ENCODE measurements at regions not wholly inside any gene's neighbourhood (a gene's known extent, or its start where the extent isn't known, plus 50 kb on each side); places are given as distances from the start of the nearest gene placed in this dataset.
"Not testable (repeated sequence)": the region's sequence is repeated elsewhere in the genome, so short reads cannot be mapped to it uniquely, and the experiment has no call there.

- in situ Hi-C loops (cut with MboI; ENCODE audit: low sequenced_read_pairs), result no loop called here
Observed at GRCh38 chr4:18167831-18168230, 146.3 kb upstream of the LCORL start.

DNA sequence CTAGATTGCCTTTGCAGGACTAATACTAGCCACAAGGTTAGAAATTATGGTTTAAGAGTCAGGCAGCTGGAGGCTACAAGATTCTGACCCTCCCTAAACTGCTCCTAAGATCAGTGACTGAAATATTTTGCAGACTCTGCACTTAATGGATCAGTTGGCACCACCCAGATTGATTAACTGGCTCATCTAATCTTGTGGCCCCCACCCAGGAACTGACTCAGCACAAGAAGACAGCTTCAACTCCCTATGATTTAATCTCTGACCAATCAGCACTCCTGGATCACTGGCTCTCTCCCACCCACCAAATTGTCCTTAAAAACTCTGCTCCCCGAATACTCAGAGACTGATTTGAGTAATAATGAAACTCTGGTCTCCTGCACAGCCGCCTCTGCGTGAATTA, 145.4 kb upstream of the LCORL start:
- in situ Hi-C loops (cut with MboI; ENCODE audit: low sequenced_read_pairs), result no loop called here

DNA sequence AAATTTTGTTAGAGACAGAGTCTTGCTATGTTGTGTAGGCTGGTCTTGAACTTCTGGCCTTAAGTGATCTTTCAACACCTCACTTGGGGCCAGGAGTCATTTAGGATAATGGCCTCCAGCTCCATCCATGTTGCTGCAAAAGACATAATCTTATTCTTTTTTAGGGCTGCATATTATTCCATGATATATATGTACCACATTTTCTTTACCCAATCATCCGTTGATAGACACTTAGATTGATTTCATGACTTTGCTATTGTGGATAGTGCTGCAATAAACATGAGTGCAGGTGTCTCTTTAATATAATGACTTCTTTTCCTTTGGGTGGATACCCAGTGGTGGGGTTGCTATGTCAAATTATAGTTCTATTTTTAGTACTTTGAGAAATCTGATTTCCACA, 140.9 kb upstream of the LCORL start:
- in situ Hi-C loops (cut with MboI; ENCODE audit: low sequenced_read_pairs), result no loop called here

DNA sequence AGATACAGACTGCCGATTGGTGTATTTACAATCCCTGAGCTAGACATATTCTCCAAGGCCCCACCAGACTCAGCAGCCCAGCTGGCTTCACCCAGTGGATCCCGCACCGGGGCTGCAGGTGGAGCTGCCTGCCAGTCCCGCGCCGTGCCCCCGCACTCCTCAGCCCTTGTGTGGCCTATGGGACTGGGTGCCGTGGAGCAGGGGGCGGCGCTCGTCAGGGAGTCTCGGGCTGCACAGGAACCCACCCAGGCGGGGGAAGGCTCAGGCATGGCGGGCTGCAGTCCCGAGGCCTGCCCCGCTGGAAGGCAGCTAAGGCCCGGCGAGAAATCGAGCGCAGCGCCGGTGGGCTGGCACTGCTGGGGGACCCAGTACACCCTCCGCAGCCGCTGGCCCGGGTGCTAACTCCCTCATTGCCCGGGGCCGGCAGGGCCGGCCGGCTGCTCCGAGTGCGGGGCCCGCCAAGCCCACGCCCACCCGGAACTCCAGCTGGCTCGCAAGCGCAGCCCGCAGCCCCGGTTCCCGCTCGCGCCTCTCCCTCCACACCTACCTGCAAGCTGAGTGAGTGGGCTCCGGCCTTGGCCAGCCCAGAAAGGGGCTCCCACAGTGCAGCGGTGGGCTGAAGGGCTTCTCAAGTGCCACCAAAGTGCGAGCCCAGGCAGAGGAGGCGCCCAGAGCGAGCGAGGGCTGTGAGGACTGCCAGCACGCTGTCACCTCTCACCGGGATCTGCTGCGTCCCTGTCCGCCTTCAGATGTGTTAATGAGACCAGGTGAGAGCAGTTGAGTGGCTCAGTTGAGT, 137.8 kb upstream of the LCORL start:
- in situ Hi-C loops (cut with MboI; ENCODE audit: low sequenced_read_pairs), result not testable (repeated sequence)

DNA sequence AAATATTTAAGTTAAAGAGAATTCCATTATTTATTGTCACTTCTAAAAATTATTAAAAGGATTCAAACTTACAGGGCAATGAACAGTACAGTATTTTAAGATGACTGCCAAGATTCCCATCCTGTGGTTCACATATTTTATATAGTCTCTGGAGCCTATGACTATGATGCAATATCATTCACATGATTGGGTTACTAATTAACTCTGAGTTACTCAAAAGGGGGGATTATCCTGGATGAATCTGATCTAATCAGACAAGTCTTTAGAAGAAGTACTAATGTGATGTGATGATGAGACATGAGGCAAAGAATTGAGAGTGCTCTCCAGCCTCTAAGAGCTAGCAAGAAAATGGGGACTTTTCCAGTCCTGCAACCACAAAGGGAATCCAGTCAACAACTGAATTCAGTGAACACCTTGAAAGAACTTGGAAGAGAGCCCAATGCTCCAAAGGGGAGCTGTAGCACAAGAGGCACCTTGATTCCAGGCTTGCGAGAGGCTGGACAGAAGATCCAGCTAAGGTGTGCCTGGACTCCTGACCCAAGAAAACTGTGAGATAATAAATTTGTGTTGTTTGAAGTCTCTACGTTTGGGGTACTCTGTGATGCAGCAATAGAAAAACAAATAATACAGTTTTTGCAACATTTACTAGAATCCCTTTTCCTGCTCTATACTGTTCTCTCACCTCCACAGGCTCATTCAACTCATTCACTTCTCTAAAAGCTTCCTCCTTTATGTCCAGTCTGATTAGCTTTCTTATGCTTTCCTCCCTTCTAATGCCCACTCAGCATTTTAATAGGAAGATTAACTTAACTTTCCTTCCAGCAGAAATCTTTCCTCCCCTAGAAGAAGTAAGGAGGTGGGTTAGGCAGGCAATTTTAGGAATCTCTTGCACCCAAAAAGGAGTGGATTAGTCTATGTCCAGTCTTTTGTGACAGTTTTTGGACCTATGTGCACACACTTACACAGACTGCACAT, 133.8 kb upstream of the LCORL start:
- in situ Hi-C loops (cut with MboI; ENCODE audit: low sequenced_read_pairs), result no loop called here

DNA sequence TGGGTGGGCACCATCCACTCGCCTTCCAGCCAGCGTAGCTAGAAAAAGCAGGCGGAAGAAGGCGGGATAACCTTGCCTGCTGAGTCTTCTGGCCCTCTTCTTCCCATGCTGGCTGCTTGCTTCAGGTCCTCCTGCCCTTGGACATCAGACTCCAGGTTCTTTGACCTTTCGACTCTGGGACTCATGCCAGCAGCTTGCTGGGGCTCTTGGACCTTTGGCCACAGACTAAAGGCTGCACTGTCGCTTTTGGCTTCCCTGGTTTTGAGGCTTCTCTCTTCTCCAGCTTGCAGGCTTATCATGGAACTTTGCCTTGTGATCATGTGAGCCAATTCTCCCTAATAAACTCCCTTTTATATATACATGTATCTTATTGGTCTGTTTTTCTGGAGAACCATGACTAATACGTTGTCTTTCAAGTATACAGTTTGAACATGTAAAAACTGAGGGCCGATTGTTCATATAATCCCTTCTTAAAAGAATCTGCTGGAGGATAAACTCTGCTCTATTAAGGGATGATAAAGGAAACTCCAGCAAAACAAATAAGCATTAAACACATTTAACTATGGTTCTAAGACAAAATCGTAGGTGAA, 116.6 kb upstream of the LCORL start:
- in situ Hi-C loops (cut with MboI; ENCODE audit: low sequenced_read_pairs), result no loop called here

DNA sequence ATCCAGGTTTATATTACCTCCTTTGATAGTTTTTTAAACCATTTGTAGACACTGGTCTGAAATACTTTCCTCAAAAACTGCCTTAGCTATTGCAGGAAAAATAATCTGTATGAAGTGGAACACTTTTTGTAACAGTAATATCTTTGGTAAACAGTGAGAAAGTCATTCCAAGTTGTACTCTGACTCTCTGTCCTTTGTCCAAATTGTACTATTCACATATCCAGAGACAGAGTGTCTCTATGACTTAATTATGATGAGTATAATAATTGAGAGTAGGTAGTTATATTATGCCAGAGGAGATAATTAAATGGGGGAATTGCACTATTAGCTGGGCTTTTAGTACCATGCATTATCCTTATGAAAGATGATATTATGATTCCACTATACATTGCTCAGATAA, 112.6 kb upstream of the LCORL start:
- in situ Hi-C loops (cut with MboI; ENCODE audit: low sequenced_read_pairs), result no loop called here

DNA sequence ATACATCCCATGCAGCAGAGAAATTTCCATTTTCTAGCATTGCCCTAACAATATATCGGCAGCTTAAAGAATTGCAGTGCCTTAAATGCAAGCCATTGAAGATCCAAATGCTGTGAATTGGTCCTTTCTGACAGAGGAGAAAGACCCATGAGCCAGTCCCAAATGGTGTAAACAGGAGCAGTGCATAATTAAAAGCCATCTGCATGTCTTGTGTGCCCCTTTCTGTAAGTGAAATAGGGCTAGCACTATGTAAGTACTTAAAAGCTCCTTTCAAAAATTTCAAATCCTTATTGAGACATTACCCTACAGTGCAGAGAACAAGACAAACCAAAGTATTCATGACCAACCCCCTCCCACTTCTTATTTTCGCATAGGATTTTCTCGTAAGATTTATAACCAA, 108.7 kb upstream of the LCORL start:
- in situ Hi-C loops (cut with MboI; ENCODE audit: low sequenced_read_pairs), result no loop called here

GRCh38 chr4:18128241-18128640, 106.7 kb upstream of the LCORL start:
- in situ Hi-C loops (cut with MboI; ENCODE audit: low sequenced_read_pairs), result no loop called here

DNA sequence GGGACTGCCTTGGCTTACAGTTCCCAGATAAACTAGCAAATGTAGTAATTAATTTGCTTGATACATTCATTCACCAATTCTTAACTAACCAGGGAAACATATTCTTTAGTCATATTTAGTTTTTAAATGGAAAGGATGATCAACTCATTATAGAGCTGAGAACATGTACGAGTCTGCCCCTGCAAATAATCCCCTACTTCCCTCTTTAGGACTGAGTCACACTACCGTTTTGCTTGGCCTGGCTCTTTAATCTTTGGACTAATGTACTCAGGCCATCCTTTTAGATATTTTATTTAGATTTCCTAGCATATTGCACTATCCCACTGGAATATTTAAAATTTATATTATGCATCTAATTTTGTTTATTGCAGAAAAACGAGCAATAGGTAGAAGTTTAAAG, 105.5 kb upstream of the LCORL start:
- in situ Hi-C loops (cut with MboI; ENCODE audit: low sequenced_read_pairs), result no loop called here

- in situ Hi-C loops (cut with MboI; ENCODE audit: low sequenced_read_pairs), result no loop called here
Observed at GRCh38 chr4:18113710-18114331, 92.3 kb upstream of the LCORL start.

DNA sequence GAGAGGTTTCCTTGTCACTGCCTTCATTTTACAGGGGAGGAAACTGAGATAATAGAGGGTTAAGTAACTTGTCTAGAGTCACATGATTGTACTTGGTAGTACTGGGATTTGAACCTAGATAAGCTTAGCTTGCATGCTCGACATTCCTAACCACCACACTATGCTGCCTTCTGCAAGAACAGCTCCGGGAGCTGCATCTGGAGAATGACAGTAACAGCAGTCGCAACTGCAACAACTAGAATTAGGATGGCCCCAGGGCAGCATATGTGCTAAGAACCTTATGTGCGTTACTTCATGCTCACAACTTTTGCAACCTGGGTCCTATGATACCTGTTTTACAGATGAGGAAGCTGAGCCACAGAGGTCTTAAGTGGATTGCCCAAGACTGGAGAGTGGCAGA, 89.5 kb upstream of the LCORL start:
- in situ Hi-C loops (cut with MboI; ENCODE audit: low sequenced_read_pairs), result no loop called here

GRCh38 chr4:18110099-18110498, 88.5 kb upstream of the LCORL start:
- in situ Hi-C loops (cut with MboI; ENCODE audit: low sequenced_read_pairs), result no loop called here

- in situ Hi-C loops (cut with MboI; ENCODE audit: low sequenced_read_pairs), result no loop called here
Observed at GRCh38 chr4:18109676-18110075, 88.1 kb upstream of the LCORL start.

DNA sequence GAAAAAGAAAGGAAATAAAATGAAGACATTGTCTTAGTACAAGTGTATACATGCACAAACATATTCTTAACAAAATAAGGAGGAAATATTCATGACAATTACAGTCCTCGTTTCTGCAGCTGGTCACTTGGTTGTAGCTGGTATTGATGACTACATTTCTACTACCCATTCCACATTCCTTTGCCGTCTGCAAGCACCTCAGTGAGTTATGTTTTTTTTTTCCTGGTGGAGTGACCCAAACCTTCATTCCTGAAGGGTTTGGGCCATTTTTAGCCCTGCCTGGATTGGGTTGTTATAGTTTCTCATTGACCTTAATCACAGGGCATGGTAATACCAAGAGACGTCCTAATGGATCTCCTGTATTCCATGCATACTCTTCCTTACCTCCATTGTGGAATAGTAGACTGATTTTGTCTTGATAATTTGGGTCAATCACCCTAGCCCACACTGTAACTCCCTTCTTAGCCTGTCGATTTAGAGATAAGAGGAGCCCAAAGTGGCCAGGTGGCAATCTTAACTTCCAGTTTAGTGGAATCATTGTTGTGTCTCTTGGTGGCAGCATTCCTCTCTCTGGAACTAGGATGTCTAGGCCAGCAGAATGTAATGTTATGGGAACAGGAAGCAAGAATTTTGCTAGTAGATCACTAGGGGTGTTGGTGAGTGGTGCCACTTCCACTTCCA, 86.4 kb upstream of the LCORL start:
- in situ Hi-C loops (cut with MboI; ENCODE audit: low sequenced_read_pairs), result not testable (repeated sequence)

DNA sequence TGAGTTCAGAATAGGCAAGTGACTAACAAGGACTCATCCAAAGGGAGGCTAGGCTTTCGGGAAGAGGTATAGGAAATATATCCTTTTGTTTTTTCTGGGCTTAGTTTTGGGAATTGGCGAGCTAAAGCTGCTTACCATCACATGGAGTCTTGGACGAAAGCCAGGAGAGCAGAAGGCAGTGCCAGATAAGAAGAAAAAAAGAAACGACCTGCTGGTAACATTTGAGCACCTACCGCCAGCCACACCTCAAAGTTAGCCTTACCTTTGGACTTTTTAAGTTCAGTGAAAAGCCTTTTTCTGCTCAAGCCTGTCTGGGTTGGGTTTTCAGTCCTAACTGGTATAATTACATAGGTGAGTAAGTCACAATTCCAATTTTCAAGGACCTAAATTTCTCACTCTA, 85.1 kb upstream of the LCORL start:
- in situ Hi-C loops (cut with MboI; ENCODE audit: low sequenced_read_pairs), result no loop called here

GRCh38 chr4:18105030-18106011, 83.8 kb upstream of the LCORL start:
- in situ Hi-C loops (cut with MboI; ENCODE audit: low sequenced_read_pairs), result no loop called here

DNA sequence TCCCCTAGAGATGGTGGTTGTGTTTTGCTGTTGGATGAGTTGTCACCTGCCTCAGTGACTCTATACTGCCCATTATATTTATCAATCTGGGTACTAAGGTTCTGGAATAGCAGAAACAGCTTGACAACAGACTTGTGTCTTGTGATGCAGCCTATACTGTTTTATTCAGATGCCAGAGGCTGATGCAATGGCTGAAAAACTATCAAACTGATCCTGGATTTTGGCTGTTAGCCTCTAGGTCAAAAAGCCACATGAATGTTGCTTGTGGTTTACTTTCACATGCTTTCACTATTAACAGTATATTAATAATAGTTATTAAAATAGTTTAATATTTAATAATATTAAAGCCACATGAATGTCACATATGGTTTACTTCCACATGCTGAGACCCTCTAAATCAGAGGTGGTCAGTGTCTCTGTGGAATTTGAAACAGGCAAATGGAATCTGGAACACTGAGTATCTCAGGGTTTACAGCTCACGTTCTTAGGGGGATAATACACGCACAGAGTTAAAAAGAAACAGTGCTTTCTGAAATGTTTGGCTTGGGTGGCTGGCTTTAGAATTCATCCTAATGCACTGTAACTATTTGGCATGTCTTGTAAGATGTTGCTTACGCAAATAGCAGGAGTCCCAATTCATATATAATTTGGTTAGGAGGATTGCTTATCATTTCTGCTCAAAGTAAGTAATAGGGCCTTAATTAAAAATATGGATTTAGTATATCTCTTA, 82.5 kb upstream of the LCORL start:
- in situ Hi-C loops (cut with MboI; ENCODE audit: low sequenced_read_pairs), result no loop called here

DNA sequence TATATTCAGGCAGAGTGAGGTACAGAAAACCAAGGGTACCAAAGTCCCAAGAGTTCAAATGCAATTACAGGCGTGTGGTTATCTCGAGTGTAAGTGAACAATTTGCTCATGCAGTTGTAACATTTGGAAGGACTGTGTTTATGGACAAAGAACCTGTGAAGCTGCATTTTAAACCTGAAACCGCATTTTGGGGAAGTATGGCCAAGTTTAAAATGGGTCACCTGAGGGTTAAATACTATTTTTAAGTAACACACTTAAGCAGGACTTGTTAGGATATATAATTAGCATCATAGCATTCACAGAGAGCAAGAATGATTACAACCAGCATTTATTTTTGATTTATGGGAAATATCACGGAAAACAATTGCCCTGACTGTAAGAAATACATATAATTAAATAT, 79.1 kb upstream of the LCORL start:
- in situ Hi-C loops (cut with MboI; ENCODE audit: low sequenced_read_pairs), result no loop called here

All from HL-60/S4 treated with retinoic acid at 250 ng/mL for 4 days and 3 days (cell line).